A673 (cell line): ENCODE measurements at regions not wholly inside any gene's neighbourhood (a gene's known extent, or its start where the extent isn't known, plus 50 kb on each side); places are given as distances from the start of the nearest gene placed in this dataset.

Experiments
- EZH2 ChIP-seq: fragments of 200-600 bp; sonication (generic); IDR thresholded peaks from 2 replicates; pipeline ENCODE4 v1.6.1; 2017; ENCODE audit warnings: borderline replicate concordance, low read depth, mild to moderate bottlenecking, mixed read lengths, antibody characterized with exemption, low read length; ENCODE audit not compliant: poor library complexity, severe bottlenecking
- TF ChIP-seq, protein P1 (sequence below): fragments of 300-800, 200-600 bp; sonication (generic); conservative IDR thresholded peaks from 2 replicates; pipeline ENCODE4 v1.5.1; 2017; ENCODE audit warnings: low read depth, mild to moderate bottlenecking, antibody characterized with exemption, low read length, moderate library complexity, mixed read lengths

DNA sequence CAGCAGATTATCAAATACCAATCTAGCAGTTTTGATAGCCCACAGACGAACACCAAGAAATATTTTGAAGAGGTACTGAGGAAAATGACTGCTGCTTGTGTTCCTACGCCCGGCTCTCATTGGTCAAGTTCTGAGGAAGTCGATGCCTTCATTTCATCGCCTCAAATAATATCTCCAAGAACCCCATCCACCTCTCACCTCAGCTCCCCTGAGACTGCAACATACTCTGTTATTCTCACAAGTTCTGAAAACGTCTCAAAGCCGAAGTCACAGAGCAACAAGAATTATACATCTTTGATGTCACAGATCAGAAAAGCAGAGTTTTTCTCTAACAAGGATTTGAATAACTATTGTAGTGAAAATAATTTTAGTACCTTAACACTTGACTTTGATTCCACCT is 55.5 kb upstream of the BCAT1 start:
- TF ChIP-seq, protein P1, sequence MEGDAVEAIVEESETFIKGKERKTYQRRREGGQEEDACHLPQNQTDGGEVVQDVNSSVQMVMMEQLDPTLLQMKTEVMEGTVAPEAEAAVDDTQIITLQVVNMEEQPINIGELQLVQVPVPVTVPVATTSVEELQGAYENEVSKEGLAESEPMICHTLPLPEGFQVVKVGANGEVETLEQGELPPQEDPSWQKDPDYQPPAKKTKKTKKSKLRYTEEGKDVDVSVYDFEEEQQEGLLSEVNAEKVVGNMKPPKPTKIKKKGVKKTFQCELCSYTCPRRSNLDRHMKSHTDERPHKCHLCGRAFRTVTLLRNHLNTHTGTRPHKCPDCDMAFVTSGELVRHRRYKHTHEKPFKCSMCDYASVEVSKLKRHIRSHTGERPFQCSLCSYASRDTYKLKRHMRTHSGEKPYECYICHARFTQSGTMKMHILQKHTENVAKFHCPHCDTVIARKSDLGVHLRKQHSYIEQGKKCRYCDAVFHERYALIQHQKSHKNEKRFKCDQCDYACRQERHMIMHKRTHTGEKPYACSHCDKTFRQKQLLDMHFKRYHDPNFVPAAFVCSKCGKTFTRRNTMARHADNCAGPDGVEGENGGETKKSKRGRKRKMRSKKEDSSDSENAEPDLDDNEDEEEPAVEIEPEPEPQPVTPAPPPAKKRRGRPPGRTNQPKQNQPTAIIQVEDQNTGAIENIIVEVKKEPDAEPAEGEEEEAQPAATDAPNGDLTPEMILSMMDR: no peak
- TF ChIP-seq EZH2: no peak
